ENCODE measurements at regions not wholly inside any gene's neighbourhood (a gene's known extent, or its start where the extent isn't known, plus 50 kb on each side); places are given as distances from the start of the nearest gene placed in this dataset.

- H3K4me1 Mint-ChIP-seq (ENCODE audit: low read depth, unreplicated experiment), result no peaks in the 10 kb centered on the region
- H3K4me3 Mint-ChIP-seq (ENCODE audit: unreplicated experiment), result no peak overlapping the region
- no peak overlapping the region for H3K27ac Mint-ChIP-seq (ENCODE audit: unreplicated experiment)
- TF ChIP-seq, protein P1, sequence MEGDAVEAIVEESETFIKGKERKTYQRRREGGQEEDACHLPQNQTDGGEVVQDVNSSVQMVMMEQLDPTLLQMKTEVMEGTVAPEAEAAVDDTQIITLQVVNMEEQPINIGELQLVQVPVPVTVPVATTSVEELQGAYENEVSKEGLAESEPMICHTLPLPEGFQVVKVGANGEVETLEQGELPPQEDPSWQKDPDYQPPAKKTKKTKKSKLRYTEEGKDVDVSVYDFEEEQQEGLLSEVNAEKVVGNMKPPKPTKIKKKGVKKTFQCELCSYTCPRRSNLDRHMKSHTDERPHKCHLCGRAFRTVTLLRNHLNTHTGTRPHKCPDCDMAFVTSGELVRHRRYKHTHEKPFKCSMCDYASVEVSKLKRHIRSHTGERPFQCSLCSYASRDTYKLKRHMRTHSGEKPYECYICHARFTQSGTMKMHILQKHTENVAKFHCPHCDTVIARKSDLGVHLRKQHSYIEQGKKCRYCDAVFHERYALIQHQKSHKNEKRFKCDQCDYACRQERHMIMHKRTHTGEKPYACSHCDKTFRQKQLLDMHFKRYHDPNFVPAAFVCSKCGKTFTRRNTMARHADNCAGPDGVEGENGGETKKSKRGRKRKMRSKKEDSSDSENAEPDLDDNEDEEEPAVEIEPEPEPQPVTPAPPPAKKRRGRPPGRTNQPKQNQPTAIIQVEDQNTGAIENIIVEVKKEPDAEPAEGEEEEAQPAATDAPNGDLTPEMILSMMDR (IDR thresholded peaks at IDR 0.05; ENCODE audit: partially characterized antibody, unreplicated experiment), result no peak
- H3K9me3 Mint-ChIP-seq (ENCODE audit: unreplicated experiment), result no peaks in the 10 kb centered on the region
- DNase-seq, result no peak
- no peaks in the 10 kb centered on the region for H3K36me3 Mint-ChIP-seq (ENCODE audit: unreplicated experiment)
- no peaks in the 10 kb centered on the region for H3K27me3 Mint-ChIP-seq (ENCODE audit: unreplicated experiment)
Observed at GRCh38 chr4:154044108-154044531, 255.2 kb upstream of the SFRP2 start.

- DNase-seq, result no peak
- Mint-ChIP-seq H3K4me3 (ENCODE audit: unreplicated experiment) (no peak overlapping the region), H3K9me3 (ENCODE audit: unreplicated experiment) (no peaks in the 10 kb centered on the region), H3K4me1 (ENCODE audit: low read depth, unreplicated experiment) (no peaks in the 10 kb centered on the region), H3K36me3 (ENCODE audit: unreplicated experiment) (no peaks in the 10 kb centered on the region), H3K27me3 (ENCODE audit: unreplicated experiment) (no peaks in the 10 kb centered on the region), H3K27ac (ENCODE audit: unreplicated experiment) (no peak overlapping the region)
- TF ChIP-seq, protein P1 (IDR thresholded peaks at IDR 0.05; ENCODE audit: partially characterized antibody, unreplicated experiment), result no peak
Observed at GRCh38 chr4:154041640-154042039, 252.8 kb upstream of the SFRP2 start.

DNA sequence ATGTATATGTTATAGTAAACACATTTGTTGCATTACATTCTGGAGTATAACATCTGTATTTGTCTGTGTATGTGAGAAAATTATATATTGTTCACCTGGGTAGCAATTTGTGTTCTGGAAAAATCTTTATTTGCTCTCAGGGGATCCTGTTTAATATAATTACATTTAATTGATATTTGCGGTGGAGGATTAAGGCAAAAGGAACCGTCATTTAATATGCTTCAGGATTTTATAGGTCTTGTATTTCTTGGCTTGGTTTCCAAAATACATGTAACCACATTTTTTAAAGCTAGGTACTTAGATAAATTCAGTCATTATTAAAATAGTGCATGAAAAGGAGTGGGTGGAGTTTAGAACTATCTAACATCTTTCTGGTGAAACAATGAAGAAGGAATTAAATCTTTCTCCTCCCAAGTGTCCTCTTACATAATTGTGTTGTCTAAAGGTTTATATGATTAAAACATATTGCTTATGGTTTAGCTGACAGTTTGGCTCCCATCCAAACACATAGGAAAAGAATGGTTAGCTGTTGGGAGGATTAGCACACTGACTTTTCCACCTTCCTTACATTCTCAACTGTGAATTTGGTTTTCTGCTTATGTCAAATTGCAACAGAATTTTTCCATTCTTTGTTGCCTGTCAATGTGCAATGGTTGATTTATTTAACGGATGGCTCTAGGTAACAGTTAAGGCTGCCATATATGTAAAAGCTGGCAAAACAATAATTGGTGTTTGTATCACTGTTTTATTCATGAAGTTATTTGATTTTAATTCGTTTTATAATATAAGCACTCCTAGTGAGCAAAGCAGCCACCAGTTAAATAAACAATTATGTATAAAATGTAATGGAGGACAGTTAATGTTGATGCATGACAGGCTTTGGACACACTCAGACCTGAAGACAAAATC lies 250.8 kb upstream of the SFRP2 start:
- Mint-ChIP-seq H3K36me3 (ENCODE audit: unreplicated experiment) (no peaks in the 10 kb centered on the region), H3K4me1 (ENCODE audit: low read depth, unreplicated experiment) (no peaks in the 10 kb centered on the region), H3K4me3 (ENCODE audit: unreplicated experiment) (no peak overlapping the region), H3K9me3 (ENCODE audit: unreplicated experiment) (no peaks in the 10 kb centered on the region), H3K27me3 (ENCODE audit: unreplicated experiment) (no peaks in the 10 kb centered on the region), H3K27ac (ENCODE audit: unreplicated experiment) (no peak overlapping the region)
- TF ChIP-seq, protein P1 (IDR thresholded peaks at IDR 0.05; ENCODE audit: partially characterized antibody, unreplicated experiment), result no peak
- DNase-seq, result no peak

DNA sequence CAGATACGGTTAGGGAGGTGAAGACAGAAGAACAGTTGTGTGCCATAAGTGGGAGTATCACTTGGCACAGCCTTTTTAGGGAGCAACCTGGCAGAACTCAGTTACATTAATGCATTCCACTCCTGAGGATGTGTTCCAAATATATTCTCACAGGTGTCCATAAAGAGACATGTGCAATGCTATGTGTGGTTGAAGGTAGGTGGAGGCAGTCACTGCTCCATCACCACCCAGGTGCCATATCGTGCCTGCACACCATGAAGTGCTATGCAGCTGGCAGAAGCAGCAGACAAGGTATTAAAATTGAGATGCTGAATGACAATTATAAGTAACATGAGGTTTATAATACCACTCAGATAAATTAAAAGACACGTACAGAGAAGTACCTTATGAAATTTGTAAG lies 248.0 kb upstream of the SFRP2 start:
- no peak overlapping the region for H3K27ac Mint-ChIP-seq (ENCODE audit: unreplicated experiment)
- no peak overlapping the region for H3K4me3 Mint-ChIP-seq (ENCODE audit: unreplicated experiment)
- H3K36me3 Mint-ChIP-seq (ENCODE audit: unreplicated experiment), result no peaks in the 10 kb centered on the region
- no peaks in the 10 kb centered on the region for H3K9me3 Mint-ChIP-seq (ENCODE audit: unreplicated experiment)
- TF ChIP-seq, protein P1 (IDR thresholded peaks at IDR 0.05; ENCODE audit: partially characterized antibody, unreplicated experiment), result no peak
- H3K4me1 Mint-ChIP-seq (ENCODE audit: low read depth, unreplicated experiment), result no peaks in the 10 kb centered on the region
- no peak for DNase-seq
- no peaks in the 10 kb centered on the region for H3K27me3 Mint-ChIP-seq (ENCODE audit: unreplicated experiment)

- Mint-ChIP-seq H3K27ac (ENCODE audit: unreplicated experiment) (no peak overlapping the region), H3K9me3 (ENCODE audit: unreplicated experiment) (no peaks in the 10 kb centered on the region), H3K27me3 (ENCODE audit: unreplicated experiment) (no peaks in the 10 kb centered on the region), H3K36me3 (ENCODE audit: unreplicated experiment) (no peaks in the 10 kb centered on the region), H3K4me1 (ENCODE audit: low read depth, unreplicated experiment) (peaks cover 2% of the 10 kb centered on the region), H3K4me3 (ENCODE audit: unreplicated experiment) (no peak overlapping the region)
- no peak for DNase-seq
- TF ChIP-seq, protein P1 (IDR thresholded peaks at IDR 0.05; ENCODE audit: partially characterized antibody, unreplicated experiment), result no peak
Observed at GRCh38 chr4:154035341-154035740, 246.5 kb upstream of the SFRP2 start.
